HG03460 (cell line): ENCODE measurements at regions not wholly inside any gene's neighbourhood (a gene's known extent, or its start where the extent isn't known, plus 50 kb on each side); places are given as distances from the start of the nearest gene placed in this dataset.
A peak's percentile ranks its signal among the peaks of the same experiment; 100 is the strongest.
"Not testable (repeated sequence)": the region's sequence is repeated elsewhere in the genome, so short reads cannot be mapped to it uniquely, and the experiment has no call there.

Experiments
- ATAC-seq: cut with Tn5 transposase; IDR thresholded peaks from one replicate; pipeline ENCODE4 v1.9.1; 2021; ENCODE audit not compliant: unreplicated experiment

DNA sequence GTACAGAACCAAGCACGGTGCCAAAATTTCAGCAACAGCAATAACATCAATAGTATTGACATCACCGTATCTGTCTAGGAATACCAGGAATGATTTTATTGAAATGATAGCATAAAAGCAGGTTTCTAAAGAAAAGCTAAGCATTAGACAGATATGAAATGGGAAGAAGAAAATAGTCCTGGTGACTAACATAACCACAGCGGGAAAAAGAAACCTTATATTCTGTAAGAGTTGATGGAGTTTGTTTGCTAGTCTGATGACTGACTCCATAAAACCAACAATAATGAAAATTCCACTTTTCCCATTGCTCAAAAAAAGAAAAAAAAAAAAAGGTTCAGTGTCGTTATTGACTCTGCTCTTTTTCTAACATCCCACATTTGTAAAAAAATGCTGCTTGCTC lies 668.3 kb downstream of the IPMK start:
- no peak for ATAC-seq

DNA sequence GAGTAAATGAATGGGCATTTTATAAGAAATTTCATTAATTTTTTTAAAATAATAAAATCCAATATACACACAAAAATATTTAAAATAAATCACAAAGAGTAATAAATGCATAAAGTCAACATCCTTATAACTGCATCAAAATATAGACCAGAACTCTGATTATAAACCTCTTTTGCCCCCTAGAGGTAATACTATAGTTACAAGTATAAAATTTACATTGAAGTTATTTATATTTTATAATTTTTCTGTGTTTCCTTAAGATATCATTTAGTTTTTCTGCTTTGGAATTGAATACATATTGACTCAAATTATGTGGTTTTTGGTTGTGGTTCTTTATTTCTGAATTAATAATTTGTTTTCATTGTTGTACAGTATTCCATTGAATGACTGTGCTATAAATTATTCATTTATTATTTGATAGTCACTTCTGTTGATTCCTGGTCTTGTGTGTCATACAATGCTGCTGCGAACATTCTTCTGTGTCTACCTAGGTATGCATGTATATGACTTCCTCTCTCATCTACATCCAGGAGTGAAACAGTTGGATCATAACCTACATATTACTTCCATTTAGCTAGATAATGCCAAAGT lies 673.6 kb downstream of the IPMK start:
- no peak for ATAC-seq

DNA sequence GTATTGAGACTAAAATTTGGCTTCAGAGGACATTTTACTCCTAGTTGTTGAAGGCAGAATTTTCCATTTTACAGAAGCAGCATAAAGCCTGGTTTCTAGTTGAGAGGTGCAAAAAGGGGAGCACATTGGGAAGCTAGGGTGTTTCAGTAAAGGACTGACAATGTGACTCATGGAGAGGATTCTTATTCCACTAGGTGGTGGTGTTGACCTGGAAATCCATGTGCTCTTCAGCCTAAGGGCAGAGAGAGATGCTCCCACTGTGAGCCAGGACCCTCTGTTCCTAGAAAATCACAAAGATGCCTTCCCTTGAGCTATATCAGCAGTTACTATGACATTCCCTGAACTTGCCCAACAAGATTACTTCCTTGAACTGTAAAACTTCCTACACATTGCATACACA lies 687.8 kb downstream of the IPMK start:
- ATAC-seq = no peak

DNA sequence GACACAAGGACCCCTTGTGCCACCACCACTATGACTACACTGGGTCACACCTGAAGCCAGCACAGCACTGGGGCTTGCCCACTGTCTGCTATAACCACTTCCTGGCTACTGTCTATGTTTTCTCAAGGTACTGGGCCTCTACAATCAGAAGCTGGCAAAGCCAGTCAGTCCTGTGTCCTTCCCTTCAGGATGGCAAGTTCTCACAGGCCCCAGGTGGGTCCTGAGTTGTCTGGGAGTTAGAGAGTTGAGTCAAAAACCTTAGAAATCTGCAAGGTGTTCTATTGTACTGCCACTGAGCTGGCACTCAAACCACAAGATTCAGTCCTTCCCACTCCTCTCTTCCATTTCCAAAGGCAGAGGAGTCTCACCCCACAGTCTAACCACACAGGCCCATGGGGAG lies 705.5 kb downstream of the IPMK start:
- ATAC-seq = no peak

DNA sequence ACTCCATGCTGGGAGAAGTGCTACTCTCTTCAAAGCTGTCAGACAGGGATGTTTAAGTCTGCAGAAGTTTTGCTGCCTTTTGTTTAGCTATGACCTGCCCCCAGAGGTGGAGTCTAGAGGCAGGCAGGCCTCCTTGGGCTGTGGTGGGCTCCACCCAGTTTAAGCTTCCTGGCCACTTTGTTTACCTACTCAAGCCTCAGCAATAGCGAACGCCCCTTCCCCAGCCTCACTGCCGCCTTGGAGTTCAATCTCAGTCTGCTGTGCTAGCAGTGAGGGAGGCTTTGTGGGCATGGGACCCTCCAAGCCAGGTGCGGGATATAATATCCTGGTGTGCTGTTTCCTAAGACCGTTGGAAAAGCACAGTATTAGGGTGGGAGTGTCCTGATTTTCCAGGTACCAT lies 715.9 kb downstream of the IPMK start:
- ATAC-seq = not testable (repeated sequence)

DNA sequence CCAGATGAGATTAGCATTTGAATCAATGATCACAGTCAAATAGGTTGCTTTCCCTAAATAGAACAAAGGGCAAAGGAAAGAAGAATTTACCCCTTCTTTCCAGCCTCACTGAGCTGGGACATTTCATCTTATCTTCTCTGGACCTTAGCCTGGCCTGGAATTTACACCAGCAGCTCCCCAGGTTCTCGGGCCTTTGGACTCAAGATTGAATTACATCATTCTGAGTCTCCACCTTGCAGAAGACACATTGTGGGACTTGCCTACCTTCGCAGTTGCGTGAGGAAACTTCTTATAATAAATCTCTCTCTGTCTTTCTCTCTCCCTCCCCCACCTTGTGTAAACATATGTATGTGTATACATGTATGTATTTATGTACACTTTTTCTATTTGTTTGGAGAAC lies 732.4 kb downstream of the IPMK start:
- no peak for ATAC-seq

DNA sequence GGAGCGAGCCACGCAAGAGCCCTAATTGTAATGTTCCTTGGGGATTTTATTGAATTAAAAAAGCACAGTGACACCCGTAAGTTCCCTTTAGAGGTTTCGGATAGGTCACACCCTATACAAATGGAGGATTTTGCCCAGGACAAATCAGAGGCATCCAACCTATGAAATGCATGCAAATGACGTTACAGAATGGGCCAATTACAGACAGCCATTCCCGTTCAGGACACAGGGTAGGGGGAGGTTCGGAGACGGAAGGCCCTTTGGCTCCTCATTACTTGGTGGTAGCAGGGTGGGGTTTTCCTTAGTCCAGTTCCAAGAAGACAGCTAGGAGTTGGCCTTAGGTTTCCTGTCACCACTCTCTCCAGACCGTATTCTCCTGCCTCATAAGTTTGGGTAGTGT lies 754.1 kb downstream of the IPMK start:
- ATAC-seq = no peak

DNA sequence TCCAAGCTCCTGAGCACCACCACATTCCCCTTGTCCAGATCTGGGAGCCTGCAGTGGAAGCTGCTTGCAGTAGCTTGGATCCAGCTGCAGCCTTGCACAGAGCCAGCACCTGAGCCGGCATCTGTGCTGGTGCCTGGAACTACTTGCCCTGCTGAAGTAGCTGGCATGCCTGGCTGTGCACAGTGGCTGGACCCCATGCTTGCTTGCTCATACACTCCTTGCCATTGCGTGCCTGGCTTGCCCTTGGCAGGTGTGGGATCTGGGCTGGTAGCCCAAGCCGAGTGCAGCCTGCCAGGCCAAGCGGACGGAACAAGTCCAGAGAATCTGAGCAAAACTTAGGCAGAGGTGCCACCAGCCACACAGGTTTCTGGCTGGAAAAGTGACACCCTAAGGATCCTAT lies 759.9 kb downstream of the IPMK start:
- no peak for ATAC-seq

DNA sequence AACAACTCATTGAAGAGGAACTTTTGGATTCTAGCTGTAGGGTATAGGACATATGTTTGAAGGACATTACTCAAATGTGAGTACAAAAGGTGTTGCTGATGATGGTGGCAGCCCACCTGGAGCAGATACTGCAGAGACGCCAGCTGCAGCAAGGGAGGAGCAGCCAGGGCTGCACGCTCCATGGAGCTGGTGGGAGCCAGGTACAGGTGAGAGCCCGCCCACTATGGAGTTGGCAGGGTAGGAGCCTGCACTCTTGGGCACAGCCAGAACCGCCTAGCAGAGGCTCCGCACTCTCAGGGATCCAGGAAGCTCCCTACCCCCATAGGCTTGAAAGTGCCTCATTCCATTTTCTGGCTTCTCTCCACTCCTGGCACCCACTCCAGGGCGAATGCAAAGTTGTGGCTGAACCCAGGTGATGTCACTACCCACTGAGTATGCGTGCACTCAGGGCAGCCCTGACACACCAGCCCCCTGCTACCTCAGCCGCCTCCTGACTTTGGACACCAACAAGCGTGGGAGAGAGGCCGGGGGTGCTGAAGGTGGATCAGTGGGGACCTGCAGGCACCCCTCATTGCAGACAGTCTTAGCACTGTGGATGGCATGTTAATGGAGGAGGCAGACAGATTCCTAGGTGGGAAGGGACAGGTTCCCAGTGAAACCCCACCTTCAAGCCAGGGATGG lies 761.1 kb downstream of the IPMK start:
- no peak for ATAC-seq

DNA sequence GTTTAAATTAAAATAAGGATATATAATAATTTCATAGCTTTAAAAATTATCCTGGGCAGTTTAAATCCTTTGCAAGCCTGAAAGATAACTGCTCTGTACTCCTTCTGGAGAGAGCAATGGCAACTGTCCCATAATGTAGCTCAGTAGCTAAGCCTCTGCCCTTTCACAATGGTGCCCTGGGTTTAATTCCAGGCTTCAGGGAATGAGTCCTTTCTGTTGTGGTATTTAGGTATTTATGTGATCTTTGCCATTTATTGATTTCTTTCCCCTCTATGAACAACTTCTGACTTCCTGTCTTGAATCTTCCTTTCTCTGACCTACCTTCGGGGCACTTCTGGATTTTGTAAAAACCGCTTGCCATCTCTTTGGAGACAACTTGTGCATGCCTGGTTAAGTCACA lies 773.2 kb downstream of the IPMK start:
- ATAC-seq = no peak

DNA sequence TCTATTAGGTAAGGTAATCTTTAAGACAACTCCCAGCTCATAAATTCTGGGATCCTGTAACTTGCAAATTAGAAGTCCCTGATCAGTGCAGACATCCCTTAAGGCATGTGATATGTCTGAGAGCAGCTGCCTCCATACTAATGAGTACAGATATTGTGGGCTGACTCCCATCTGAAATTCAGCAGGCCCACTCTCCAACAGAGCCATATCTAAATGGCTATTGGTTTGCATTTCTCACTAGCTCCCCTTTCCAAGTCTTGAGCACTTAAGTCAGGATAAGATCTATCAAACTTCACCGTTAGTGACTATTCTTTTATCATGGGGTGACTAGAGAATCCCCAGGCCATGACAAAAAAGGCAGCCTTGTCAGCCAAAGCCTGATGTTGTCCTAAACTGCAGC lies 785.4 kb downstream of the IPMK start:
- ATAC-seq = no peak

DNA sequence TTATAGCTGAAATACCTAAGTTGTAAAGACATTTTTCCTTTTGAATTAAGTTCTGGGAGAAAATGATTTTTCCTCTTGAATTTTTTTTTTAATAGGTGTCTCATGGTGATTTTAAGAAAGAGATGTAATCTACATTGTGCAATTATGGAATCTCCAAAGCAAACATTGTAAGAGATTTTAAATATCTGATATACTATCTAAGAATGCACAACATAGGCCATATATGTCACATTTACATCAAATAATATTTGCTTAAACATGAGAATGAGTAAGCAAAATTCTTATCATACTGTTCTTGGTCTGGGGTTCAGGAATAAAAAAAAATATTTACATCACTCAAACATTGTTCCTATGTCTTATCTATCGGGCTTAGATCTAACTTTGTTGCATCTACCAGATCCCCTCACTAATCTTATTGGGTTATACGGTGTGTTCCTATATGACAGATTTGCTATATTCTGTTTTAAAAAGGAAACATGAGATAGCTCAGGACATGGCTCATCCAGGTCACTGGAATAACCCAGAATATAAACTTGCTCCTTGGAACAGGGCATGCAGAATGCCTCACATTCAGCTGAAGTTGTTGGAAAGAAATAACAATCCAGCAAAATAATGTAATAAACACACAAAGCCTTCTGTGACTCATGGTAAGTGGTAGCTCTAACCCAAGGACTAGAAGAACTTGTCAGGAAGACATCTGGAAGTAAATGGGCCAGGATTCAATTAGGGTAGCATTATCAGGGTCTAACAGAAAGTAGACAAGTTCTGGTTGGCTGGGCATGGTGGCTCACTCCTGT lies 794.7 kb downstream of the IPMK start:
- ATAC-seq = no peak

DNA sequence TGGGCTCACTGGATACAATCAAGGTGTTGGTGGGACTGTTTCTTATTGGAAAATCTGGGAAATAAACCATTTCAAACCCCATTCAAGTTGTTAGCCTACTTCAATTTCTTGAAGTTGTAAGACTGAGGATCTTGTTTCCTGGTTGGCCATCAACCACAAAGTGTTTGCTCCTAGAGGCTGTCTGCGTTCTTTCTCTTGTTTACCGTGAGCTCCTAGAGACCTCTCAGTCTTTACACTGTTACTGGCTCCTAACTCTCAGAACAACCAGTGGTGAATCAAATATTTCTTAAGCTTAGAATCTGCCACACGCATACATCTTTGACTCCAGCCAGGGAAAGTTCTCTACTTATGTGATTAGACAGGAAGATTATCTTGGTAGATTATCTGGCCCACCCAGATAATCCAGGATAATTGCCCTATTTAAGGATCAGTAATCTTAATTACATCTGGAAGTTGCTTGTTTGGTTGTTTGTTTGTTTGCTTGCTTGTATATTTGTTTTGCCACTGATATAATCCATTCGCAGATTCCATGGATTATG lies 798.7 kb downstream of the IPMK start:
- no peak for ATAC-seq

DNA sequence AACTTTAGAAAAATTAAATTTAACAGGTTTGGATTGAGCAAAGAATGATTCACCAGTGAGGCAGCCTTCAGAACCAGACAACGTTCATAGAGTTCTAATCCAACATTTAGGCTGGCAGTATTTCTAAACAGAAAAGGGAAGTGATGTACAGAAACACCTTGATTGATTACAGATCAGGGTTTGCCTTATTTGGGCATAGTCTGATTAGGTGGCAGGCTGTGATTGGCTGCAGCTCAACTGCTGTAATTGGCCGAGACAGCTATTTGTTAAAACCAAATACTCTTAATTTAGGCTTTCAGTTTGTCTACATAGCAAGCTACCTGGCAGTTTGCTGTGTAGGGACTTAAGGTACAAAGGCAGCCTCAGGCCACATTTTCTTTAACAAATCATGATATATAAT lies 802.5 kb downstream of the IPMK start:
- ATAC-seq = no peak

DNA sequence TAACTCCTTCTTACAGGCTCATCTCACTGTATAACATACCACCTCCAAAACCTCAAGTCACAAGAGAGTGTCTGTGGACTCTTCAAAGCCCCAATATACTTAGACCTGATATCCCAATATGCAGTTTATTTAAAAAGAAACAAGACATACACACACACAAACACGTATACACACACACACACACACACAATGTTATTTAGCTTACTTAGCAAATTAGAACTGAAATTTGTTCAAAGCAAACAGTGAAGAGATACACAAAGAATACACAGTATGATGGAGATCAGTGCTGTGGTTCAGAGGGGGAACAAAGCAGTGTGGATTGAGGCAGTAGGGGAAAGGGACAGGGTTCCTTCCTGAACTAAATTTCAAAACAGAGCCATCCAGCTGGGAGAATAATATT lies 807.2 kb downstream of the IPMK start:
- ATAC-seq = no peak

DNA sequence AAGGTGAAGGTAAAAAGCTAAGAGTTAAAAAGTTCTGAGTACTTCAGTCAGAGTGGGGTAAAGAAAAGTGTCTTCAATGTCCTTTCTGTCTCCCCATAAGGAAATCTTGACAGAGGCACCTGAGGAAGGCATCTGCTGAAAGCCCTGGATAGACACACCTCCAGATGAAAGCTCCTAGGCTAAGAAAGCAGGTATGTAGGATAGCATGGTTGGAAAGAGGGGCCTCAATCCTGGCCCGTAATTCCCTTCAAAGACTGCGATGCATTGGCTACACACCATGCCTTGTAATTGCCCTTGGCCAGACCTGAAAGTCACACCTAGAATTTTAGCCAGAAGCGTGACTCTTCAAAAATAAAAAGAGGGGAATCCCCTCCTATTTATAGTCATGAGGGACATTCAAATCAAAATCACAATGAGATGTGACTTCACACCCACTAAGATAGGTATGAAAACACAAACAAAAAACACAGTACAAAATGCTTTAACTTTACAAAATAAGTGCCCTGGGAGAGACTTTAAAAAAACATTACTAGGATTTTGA lies 809.7 kb downstream of the IPMK start:
- ATAC-seq = no peak

DNA sequence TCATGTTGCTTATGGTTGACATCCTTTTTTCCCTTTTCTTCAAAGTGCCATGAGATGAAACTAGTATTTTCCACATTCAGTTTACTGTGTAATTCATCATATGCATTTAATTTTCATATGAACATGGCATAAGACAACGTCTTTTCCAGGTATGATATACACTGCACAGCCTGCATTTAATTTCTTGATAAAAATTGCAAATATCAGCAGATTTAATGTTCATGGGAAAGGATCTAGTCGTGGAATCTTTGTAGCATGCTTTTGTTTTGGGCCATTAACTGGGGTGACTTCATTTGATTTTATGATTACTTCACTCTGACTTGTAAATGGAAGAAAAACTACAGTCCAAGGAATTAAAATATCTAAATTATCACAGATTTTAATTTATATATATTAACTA lies 837.3 kb downstream of the IPMK start:
- ATAC-seq = no peak

DNA sequence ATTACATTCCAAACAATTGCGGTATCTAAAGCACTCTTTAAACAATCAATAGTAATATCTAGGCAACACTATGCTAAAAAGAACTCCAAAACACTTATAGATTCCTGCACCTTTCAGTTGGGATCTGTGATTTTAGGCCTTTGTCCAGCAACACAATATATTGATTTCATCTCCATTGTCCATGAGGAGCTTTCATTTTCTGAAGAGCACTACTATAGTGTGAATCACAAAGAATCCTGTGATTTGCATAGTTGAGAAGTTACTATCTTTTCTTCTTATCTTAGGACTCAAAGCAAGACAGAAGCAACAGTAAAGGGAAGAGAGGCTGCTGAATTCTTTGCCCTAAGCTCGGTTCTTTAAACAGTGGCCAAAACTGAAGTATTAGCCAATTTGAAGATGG lies 846.8 kb downstream of the IPMK start:
- no peak for ATAC-seq

DNA sequence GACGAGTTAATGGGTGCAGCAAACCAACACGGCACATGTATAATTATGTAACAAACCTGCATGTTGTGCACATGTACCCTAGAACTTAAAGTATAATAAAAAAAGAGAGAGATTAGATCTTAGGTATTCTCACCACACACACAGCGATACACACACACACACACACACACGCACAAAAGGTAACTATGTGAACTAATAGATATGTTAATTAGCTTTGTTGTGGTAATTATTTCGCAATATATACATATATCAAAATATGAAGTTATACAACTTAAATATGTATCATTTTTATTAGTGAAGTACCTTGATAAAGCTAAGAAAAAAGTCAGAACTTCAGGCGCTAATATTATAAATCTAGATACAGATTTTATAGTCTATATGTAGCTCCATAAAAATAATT lies 849.2 kb downstream of the IPMK start:
- no peak for ATAC-seq

DNA sequence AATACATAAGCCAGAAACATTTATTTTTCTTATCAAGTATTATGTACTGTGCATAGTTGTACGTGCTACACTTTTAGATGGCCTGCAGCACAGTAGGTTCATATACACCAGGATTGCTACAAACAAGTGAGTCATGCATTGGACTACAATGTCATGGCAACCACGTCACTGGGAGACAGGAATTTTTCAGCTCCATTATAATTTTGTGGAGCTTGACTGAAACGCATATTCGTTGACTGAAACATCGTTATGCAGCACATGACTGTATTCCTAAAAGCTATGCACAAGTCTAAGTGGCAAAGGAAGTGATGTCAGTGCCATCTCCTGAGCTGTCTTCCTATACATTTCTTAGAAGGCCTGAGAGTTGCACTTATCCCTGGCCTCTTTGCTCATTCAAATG lies 871.8 kb downstream of the IPMK start:
- ATAC-seq = no peak

DNA sequence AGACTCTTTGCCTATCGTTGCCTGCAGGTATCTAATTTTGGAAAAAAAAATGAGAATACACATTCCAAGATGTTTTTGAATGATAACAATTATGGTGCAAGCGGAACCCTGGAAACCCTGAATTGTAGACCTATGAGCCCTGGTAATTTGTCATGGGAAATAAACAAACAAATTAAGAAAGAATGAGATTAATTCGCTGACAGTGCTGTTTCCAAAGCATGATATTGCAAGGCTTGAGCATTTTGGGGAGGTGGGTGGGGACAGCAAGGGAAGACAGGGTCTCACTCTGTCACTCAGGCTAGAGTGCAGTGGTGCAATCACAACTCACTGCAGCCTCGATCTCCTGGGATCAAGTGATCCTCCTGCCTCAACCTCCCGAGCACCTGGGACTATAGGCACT lies 900.3 kb downstream of the IPMK start:
- ATAC-seq = no peak

DNA sequence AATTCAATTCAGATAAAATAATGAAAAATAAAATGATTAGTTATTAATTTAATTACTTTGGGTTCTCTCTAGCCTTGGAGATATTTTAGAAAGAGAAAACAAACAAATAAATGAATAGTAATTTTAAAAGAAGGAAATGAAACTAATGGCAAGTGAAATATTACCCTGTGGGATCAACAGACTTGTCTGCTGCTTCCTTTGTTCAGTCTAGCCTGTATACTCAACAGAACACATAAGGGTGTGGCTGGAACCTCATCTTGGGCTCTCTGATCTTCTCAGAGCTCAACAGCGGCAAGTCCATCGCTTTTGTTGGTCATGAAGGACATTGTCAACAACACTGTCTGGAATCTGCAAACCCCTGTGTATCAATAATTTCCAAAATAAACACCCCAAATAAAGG lies 904.9 kb downstream of the IPMK start:
- peak; percentile 79 for ATAC-seq
